ENCODE measurements at regions not wholly inside any gene's neighbourhood (a gene's known extent, or its start where the extent isn't known, plus 50 kb on each side); places are given as distances from the start of the nearest gene placed in this dataset.
A peak's percentile ranks its signal among the peaks of the same experiment; 100 is the strongest.
"Not testable (repeated sequence)": the region's sequence is repeated elsewhere in the genome, so short reads cannot be mapped to it uniquely, and the experiment has no call there.

DNA sequence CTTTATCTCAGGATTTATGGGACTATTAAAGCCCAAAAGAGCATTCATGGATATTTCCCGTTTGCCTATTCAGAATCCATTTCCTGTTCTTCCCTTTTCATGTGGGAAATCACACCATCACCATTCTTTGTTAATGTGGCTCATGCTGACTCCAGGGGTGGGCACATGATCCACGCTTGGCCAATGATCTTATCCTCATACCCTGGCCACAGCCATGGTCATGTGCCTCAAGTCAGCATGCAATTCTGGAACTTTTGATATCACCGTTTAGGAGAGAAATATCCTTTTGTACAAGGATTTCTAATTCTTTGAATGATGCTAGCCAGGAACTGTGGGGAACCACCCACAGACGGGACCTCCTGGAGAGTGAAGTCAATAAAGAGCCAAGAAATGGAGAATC lies 272.2 kb downstream of the PRELID2 start:
- DNase-seq: no peak

DNA sequence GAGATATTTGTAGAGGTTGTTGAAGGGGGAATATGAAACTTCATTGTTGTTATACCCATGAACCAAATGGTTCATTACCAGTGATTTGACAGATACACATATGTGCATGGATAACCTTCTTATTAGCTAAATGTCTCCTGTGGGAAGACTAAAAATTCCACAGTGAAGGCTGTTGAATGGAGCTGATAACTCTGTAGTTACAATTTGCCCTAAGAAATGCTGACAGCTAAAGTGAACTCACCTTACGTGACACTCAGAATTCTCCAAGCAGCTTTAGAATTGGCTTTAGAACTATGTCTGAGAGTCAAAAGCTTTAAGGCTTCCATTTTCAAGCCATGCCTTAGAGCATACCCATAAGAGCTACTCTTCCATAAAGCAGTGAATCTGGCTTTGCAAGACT lies 276.9 kb downstream of the PRELID2 start:
- no peak for DNase-seq

DNA sequence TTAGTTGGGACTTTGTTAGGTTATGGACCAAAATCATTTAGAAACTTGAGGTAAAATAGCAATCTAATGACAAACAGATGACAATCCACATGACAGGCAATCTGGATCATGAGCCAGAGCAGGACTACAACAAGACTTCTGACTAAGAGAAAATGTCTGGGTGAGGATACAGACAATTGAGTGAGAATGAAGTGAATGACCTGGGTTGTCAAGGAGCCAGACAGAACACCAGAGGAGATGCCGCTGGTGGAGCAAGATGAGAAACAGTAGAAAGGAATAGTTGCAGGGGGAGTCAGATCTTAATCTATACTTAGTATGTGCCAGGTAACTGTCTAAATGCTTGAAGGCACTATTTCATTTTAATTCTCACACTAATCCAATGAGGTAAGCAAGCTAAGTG lies 277.8 kb downstream of the PRELID2 start:
- no peak for DNase-seq

DNA sequence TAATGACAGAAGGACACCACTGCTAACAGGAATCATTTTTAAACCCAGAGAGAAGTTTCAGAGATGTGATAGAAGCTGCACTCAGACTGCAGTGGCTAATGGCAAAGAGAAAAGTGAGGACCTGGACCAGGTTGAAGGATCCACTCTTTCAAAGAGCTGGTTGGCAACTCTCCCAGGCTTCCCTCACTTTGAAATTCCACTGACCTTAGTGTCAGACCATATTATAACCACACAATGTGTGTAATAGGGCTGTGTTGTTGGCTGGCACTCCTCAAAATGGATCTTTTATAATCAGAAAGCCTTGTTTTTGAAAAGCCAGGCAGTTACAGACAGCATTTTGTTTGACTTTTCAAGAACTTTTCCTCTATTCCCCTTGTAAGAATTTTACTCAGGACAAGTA lies 280.7 kb downstream of the PRELID2 start:
- no peak for DNase-seq

DNA sequence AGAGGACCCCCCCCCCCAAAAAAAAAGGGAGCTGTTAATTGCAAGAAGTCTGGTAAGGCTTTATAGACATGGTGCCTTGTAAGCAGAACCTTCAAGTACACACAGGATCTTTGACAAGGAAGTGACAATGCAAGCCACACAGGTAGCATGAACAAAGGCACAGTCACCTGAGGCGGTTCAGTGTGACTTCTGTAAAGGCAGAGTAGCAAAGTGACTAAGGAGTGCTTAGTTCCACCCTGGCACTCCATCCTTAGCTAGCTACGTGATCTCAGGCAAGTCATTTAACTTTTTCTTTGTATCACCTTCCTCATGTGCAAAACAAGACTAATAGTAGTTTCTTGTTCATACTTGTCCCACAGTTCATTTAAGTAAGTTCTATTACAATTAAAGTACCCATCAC lies 282.0 kb downstream of the PRELID2 start:
- no peak for DNase-seq

DNA sequence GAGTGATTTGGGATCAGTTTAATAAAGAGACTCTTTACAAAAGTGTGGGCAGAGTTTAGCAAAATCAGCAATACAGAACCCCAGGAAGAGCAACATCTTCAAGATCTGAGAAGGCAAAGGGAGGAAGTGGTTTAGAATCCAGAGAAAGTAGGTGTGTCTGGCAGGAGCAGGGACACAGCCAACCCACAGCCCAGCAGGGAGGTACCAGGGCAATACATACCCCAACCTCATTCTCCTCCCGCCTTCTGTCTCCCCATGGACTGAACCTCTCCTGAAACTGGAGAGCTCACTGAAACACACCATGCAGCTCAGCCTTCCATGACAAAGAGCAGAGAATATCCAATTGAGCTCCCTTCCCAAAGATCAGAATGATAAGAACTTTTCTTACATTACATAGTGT lies 283.4 kb downstream of the PRELID2 start:
- DNase-seq: no peak

DNA sequence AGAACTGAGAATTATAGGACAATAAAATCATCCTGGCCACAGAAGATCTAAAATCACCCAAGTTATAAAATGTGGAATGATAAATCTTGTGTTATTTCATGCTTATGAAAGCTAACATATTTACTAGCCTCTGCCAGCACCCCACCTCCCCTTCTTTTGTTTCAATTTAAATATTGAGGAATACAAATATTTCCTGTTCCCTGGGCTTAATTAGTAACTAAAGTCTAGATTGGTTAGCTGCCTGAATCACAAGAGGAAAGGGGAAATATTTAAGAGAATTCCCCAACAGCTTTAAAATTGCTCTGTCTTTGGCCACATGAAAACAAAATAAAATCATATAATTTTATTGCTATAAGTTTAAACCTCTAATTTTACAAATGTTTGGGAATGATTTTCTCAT lies 287.0 kb downstream of the PRELID2 start:
- no peak for DNase-seq

DNA sequence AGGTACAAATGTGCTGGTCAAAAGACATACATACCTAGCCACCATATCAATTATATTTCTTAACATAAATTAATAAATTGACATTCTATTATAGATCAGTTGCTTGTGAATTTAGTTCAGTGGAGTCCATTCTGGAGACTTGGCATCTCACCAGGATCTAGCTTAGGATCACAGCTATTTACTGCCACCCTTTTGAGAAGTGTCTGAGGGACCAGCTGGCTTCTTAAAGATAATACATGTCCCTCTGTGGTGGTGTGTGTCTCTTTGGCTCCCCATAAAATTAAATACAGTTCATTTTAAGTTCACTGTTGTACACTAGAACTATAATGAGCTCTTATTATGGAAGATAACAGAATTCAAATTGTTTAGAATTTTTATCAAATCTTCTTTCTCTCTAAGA lies 290.7 kb downstream of the PRELID2 start:
- DNase-seq: peak; percentile 3

DNA sequence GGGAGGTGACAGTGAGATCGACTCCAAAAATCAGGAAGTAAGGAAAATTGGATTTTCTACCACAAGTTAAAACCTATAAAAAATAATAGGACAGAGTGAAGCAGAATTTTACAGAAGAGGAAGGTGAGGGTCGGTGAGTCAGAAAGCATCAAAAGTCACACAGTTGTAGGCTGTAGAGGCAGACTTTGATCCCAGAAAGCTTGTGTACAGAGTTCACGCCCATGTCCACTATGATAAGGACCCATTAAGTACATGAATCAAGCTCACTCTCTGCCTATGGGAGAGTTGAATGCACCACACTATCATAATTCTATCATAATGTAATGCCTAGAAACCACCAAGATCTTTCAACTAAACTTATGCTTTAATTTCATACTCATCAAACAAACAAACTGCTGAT lies 291.2 kb downstream of the PRELID2 start:
- no peak for DNase-seq

DNA sequence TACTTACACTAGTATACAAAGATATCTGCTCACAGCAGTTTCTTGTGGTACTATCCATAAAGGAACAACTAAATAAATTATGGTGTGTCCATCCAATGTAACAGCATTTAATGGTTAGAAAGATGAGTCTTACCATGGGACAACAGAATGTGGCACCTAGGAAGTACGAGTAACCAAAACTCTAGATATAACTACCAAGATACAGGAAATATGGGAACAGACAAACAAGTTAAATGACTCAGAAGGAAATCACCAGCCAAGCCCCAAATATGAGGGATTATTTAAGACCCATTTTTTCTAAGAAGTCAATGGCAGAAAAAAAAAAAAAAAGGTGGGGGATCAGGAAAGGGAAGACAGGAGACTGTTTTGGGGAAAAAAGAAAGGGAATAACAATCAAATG lies 294.8 kb downstream of the PRELID2 start:
- no peak for DNase-seq

DNA sequence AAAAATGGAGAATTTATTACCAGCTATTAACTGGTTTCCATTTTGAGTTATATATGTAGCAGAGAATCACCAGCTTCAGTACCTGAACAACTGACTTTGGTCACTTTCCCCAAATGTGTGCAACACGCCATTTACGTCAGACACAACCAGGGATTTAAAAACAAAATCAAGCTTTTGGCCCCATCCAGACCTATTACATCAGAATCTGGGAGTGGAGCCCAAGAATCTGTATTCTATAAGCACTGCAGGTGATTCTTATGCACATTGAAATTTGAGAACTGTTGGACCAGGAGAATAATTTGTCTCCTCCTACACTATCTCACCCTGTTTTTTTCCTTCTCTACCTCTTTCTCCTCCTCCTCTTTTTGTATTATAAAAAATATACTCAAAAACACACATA lies 295.9 kb downstream of the PRELID2 start:
- DNase-seq: no peak

DNA sequence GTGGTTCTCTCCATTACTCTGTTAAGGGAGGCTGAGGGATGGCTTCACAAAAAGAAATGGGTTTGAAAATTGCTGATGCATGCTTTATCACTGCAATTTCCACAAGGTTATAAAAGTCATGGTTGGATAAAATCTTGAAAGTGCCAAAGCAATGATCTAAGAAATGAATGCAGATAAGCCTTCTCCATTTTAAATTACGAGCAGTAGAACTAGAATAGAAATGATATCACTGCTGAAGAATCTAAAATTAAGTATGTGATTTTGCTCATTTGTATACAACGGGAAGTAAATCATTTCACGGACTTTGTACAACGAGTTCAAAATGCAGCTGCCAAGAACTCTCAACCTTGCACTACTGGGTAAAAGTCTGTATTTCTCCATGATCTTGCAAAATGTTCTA lies 299.0 kb downstream of the PRELID2 start:
- no peak for DNase-seq

DNA sequence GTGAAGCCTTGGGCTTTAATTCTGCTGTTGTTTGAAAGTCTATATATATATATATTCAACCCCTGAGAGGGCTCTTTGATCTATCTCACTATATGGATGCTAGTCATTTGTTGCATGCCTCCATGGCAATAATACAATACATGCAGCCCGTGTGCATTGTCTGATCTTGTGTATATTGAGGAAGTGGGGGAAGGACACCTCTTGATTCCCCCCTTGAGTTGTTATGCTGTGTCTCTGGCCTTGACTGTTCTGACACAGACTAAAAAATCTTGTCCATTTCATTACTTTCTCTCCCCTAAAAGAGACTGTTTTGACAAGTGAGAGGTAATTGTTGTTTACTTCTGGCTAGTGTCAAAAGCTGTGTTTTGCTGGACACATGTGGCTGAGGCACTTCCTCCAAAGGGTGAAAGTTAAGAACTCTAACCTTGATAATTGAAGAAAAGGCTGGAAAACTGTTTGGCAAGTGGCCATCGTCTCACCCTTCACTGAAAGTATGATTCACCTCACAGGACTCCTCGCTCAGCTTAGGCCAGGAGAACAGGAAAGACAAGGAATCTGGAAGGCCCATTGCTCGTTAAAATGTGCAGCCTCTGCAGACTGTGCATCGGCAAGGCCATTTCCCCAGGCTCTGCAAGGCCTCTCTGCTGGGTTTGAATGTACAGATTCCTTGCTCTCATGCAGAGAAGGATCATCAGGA lies 304.0 kb downstream of the PRELID2 start:
- DNase-seq: no peak

DNA sequence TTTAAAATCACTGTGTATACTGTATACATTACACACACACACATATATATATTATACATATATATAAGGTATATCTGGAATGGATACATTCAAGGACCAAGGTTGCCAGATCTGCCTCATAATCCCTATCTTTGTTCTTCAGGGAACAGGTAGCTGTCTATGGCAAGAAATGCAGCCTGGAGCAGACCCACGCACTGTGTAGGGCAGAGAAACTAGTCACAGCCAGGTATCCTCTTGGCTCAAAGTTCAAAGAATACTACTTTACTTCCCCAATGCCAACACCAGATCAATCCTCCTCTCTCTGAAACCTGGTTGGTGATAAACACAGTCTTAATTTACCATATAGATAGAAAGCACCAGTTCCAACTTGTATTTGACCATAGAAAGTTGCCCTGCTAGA lies 313.6 kb downstream of the PRELID2 start:
- DNase-seq: no peak

DNA sequence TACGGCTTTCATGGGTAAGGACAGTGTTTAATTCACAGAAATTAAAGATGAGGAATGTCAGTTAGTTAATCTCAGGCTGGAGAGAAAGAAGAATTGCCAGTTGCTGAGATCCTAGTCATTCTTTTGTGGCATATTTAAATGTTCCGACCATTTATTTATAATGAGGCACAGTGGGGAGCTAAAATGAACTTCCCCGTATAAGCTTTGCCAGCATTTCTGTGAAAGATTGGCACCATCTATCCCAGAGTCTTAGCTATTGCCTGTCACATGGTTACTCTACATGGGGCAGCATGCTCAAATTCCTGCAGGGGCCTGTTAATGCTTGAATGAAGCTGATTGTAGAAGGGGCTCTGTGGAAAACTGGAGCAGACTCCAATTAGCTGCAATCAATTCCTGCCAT lies 314.1 kb downstream of the PRELID2 start:
- no peak for DNase-seq

DNA sequence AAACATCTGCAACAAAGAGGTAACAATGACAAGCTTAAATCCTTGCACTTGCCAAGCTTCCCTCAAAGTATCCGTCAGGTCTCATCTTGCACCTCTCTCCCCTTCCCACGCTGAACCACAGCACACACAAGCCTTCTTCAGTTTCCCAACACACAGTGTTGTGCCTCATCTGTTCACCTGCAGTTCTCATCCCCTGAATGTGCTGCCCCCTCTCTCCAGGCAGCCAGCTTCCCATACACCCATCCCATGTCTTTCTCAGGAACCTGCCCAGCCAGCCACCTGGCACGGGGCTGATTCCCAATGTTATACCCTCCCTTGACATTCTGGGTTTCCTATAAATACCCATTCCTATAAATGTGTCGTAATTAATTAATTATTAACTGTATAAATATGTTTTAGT lies 314.8 kb downstream of the PRELID2 start:
- DNase-seq: no peak

DNA sequence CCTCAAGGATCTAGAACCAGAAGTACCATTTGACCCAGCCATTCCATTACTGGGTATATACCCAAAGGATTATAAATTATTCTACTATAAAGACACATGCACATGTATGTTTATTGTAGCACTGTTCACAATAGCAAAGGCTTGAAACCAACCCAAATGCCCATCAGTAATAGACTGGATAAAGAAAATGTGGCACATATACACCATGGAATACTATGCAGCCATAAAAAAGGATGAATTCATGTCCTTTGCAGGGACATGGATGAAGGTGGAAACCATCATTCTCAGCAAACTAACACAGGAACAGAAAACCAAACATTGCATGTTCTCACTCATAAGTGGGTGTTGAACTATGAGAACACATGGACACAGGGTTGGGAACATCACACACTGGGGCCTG lies 317.6 kb downstream of the PRELID2 start:
- not testable (repeated sequence) for DNase-seq

DNA sequence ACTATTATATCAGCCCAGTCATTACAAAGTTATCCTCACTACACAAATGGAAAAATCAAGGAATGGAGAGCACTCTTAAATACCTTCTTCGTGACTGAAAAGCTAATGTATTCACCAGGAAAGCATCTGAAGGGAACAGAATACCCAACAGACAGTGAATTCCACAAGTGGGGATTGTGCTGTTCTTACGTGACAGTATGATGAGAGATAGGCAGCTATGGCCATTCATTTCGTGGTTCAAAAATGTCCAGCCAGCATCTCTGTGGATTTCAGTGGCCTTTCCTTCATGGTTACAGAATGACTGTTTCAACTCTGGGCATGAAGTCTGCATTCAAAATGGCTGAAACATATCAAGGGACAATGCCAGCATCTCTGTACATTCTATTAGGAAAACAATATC lies 323.8 kb downstream of the PRELID2 start:
- DNase-seq: no peak

DNA sequence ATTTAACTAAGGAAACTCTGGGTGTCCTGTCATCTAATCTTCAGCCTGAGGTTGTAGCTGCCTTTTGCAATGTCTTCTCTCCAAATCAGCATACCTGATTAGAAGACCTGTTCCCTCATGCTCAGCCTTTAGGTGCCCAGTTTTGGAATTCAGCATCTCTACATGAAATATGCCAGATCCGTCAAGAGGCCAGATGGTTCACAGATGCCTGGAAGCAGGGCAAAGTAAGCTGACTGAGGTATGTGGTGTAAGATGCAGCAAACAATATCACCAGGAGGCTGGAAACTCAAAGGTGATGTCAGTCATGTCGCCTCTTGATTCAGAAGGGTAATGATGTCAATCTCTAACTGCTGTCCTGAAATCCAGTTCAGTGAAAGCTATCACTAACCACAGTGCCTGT lies 324.4 kb downstream of the PRELID2 start:
- DNase-seq: no peak

DNA sequence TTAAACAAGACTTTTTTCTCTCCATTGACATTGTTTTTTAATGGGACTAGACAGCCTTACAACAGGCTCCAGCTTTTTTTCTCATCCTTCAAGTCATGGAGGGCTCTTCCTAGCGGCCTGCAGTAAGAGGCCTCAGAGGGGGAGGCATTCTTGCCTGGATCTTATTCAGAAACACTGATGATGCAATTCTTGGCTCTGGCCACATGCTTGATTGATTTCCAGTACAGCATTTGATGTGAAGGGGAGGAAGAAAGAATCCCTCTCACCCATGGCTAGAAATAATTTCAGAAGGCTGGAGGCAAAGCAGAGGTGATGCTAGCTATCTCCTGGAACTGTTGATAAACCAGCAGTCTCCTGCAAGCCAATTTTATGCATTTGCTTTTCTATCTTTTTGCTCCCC lies 324.8 kb downstream of the PRELID2 start:
- DNase-seq: no peak

DNA sequence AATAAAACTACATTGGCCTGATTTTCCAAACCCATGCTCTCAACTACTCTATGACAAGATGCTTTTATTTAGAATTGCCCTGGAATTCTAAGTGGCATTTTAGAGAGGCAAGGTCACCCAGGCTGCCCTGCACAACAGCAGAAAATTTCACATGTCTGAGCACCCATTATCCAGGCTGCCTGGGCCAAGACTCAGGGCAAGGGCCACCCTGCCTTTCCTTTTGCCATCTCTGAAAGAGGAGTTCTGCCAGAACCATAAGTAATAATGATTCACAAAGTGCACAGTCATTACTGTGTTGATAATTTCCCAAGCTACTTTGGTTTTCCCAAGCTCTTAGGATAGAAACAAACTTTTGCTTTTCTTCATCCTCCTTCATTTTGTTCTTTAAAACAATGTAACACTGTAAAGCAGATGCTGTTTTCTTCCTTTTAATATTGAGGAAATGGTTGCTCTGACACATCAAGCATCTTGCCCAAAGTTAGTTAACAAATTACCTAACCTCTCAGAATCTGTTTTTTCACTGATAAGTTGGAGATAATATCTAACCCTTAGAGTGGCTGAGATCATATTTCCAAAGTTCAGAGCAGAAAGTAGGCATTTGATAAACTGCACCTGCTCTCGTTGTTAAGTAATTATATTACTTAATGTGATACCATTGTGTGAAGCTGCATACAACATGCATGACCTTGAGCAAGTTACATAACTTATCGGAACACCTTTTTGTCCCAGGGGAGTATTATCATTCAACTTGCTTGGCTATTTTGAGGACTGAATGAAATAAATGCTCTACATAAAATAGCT lies 325.6 kb downstream of the PRELID2 start:
- peak; percentile 1 for DNase-seq

DNA sequence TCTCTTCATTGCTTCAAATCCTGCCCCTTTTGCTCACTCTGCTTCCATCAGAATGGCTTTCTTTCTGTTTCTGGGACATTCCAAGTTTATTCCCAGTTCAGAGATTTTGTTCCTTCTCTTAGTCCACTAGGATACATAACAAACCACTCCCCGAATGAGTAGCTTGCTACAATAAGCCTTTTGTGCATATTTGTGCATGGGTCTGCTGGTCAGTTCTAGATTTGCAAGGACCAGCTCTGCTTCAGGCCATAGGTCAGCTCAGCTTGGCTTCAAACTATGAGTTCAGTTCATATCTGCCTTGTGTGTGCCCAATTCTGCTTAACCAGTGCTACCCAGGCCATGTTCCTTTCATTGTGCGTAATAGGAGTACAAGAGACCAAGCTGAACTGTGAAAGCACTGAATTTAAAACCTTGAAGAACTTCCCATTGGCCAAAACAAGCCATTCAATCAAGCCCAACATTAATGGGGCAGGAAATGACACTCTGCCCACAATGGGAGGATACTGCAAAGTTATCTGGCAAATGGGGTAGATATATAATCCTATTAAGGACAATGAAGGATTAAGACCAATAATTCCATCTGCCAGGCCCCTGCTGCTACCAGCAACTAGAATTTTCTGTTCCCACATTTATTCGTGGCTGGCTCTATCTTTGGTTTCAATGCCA lies 328.8 kb downstream of the PRELID2 start:
- DNase-seq: no peak

DNA sequence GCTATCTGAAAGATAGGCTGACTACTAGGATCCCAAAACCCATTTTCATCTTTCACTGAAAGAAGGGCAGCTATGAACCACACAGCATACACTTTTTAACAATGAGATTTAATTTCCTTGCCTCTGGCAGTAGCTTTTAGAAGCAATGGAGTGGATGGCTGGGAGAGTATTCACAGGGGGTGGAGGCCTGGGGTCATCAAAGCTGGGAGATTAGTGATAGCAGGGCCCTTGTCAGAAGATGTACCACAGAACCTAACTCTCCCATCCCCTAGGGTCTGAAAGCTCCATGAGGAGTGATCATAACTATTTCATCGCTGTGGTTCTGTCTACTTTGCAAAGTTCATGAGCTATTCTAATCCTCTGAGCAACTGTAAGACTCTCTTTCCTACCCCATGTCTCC lies 332.2 kb downstream of the PRELID2 start:
- DNase-seq: no peak

DNA sequence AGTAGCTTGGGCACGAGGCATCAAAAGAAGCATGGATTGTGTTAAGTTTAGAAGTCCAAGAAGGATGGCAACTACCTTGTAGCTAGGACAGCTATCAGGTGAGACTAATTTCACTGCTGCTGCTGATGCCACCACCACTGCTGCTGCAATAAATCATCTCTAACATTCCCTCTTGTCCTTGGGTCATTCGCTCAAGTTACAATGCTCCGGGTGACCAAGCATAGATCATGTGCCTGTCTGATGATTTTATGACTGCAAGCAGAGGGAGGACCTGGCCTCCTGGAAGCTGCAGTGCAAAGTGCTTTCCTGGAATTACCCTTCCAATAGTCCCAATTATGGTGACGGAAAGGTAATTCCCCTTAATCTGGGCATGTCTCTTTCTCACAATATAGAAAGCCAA lies 334.4 kb downstream of the PRELID2 start:
- DNase-seq: no peak

Measured in hematopoietic multipotent progenitor cell treated with erythropoietin and hydrocortisone succinate and interleukin-3 and kit ligand, for 6 days (in vitro differentiated cells).